Smooth muscle cell (in vitro differentiated cells): ENCODE measurements at regions not wholly inside any gene's neighbourhood (a gene's known extent, or its start where the extent isn't known, plus 50 kb on each side); places are given as distances from the start of the nearest gene placed in this dataset.

Source experiments
- DNase-seq: peaks from one replicate; lab custom pipeline; 2025; ENCODE audit not compliant: unreplicated experiment; lab: John Stamatoyannopoulos, UW
- H2AFZ ChIP-seq: fragments of 200-600 bp; sonication (generic); 2 replicates; pipeline ENCODE4 v1.6.0; 2016; ENCODE audit warnings: antibody characterized with exemption, low read depth, mild to moderate bottlenecking
- H3F3A ChIP-seq: fragments of 200-600 bp; sonication (generic); 2 replicates; pipeline ENCODE4 v1.6.0; 2017; ENCODE audit warnings: antibody characterized with exemption, low read depth
- H3K27ac ChIP-seq: fragments of 200-600 bp; sonication (generic); 2 replicates; pipeline ENCODE4 v1.5.1; 2016; ENCODE audit warnings: low read depth, mild to moderate bottlenecking
- H3K27me3 ChIP-seq: fragments of 200-600 bp; sonication (generic); 2 replicates; pipeline ENCODE4 v1.6.1; 2016; ENCODE audit warnings: low read depth, mild to moderate bottlenecking
- H3K36me3 ChIP-seq: fragments of 200-600 bp; sonication (generic); 2 replicates; pipeline ENCODE4 v1.5.1; 2016; ENCODE audit warnings: low read depth
- H3K4me1 ChIP-seq: fragments of 200-600 bp; sonication (generic); 2 replicates; pipeline ENCODE4 v1.5.1; 2016; ENCODE audit warnings: low read depth
- H3K4me2 ChIP-seq: fragments of 200-600 bp; sonication (generic); 2 replicates; pipeline ENCODE4 v1.6.0; 2016; ENCODE audit warnings: mild to moderate bottlenecking
- H3K4me3 ChIP-seq: fragments of 200-600 bp; sonication (generic); 2 replicates; pipeline ENCODE4 v1.5.1; 2016; ENCODE audit warnings: mild to moderate bottlenecking
- H3K79me2 ChIP-seq: fragments of 200-600 bp; sonication (generic); 2 replicates; pipeline ENCODE4 v1.6.0; 2016; ENCODE audit warnings: low read depth, mild to moderate bottlenecking
- H3K9ac ChIP-seq: fragments of 200-600 bp; sonication (generic); 2 replicates; pipeline ENCODE4 v1.6.0; 2016; ENCODE audit warnings: low read depth
- H3K9me3 ChIP-seq: fragments of 200-600 bp; sonication (generic); replicated peaks from 2 replicates; pipeline ENCODE4 v1.5.1; 2016; ENCODE audit warnings: low read depth
- H4K20me1 ChIP-seq: fragments of 200-600 bp; sonication (generic); 2 replicates; pipeline ENCODE4 v1.6.0; 2016; ENCODE audit warnings: low read depth
- CTCF ChIP-seq: fragments of 200-600 bp; sonication (generic); IDR thresholded peaks from 2 replicates; pipeline ENCODE4 v1.5.1; 2017; ENCODE audit warnings: borderline replicate concordance, mild to moderate bottlenecking, antibody characterized with exemption; ENCODE audit not compliant: insufficient read depth, poor library complexity, severe bottlenecking
- whole genome bisulfite sequencing: methylation state at CpG from one replicate; pipeline ENCODE4 v1.1.7; 2016; ENCODE audit warnings: low lambda C conversion rate; 5-methylcytosine and 5-hydroxymethylcytosine counted together

GRCh38 chr14:98897605-98898309 lies 374.2 kb downstream of the BCL11B start:
- Histone ChIP-seq H3K4me3 (no peak overlapping the region), H4K20me1 (no peaks in the 10 kb centered on the region), H3K36me3 (no peaks in the 10 kb centered on the region), H3K9ac (no peak overlapping the region), H3K9me3 (no peaks in the 10 kb centered on the region), H3K4me2 (no peak overlapping the region), H3K27ac (no peak overlapping the region), H3K79me2 (no peaks in the 10 kb centered on the region), H3K27me3 (no peaks in the 10 kb centered on the region), H3F3A (no peaks in the 10 kb centered on the region), H2AFZ (no peak overlapping the region), H3K4me1 (no peaks in the 10 kb centered on the region)
- no peak for DNase-seq
- no peak for TF ChIP-seq CTCF
- 98% methylated on average over 7 of the region's 7 CpGs for WGBS

GRCh38 chr14:98899441-98899840 lies 372.6 kb downstream of the BCL11B start:
- 69% methylated on average over 9 of the region's 9 CpGs for WGBS

GRCh38 chr14:98900236-98900635 lies 371.8 kb downstream of the BCL11B start:
- Histone ChIP-seq H3K9ac (no peak overlapping the region), H3K4me3 (no peak overlapping the region), H3K27me3 (no peaks in the 10 kb centered on the region), H3K27ac (no peak overlapping the region), H3K36me3 (no peaks in the 10 kb centered on the region), H2AFZ (no peak overlapping the region), H3K4me2 (no peak overlapping the region), H3K79me2 (no peaks in the 10 kb centered on the region), H3K4me1 (no peaks in the 10 kb centered on the region), H3K9me3 (no peaks in the 10 kb centered on the region), H3F3A (no peaks in the 10 kb centered on the region), H4K20me1 (no peaks in the 10 kb centered on the region)
- TF ChIP-seq CTCF = no peak
- no peak for DNase-seq
- 97% methylated on average over 15 of the region's 15 CpGs for WGBS

More at GRCh38 chr14:98899441-98899840, 372.6 kb downstream of the BCL11B start:
- no peak overlapping the region for H3K4me2 ChIP-seq
- DNase-seq = no peak
- no peaks in the 10 kb centered on the region for H3K4me1 ChIP-seq
- TF ChIP-seq CTCF = no peak
- no peaks in the 10 kb centered on the region for H4K20me1 ChIP-seq
- no peaks in the 10 kb centered on the region for H3K27me3 ChIP-seq
- H3F3A ChIP-seq = no peaks in the 10 kb centered on the region
- no peaks in the 10 kb centered on the region for H3K79me2 ChIP-seq
- no peaks in the 10 kb centered on the region for H3K36me3 ChIP-seq
- no peak overlapping the region for H3K4me3 ChIP-seq
- H3K27ac ChIP-seq = no peak overlapping the region
- no peak overlapping the region for H3K9ac ChIP-seq
- no peak overlapping the region for H2AFZ ChIP-seq
- H3K9me3 ChIP-seq = no peaks in the 10 kb centered on the region

- Histone ChIP-seq H3K4me2 (no peak overlapping the region), H3K4me3 (no peak overlapping the region), H3K9me3 (no peaks in the 10 kb centered on the region), H3K4me1 (no peaks in the 10 kb centered on the region), H3F3A (no peaks in the 10 kb centered on the region), H4K20me1 (no peaks in the 10 kb centered on the region), H2AFZ (no peak overlapping the region), H3K79me2 (no peaks in the 10 kb centered on the region), H3K9ac (no peak overlapping the region), H3K27me3 (no peaks in the 10 kb centered on the region), H3K36me3 (no peaks in the 10 kb centered on the region), H3K27ac (no peak overlapping the region)
- no peak for DNase-seq
- no peak for TF ChIP-seq CTCF
- 93% methylated on average over 4 of the region's 4 CpGs for WGBS
Measured at GRCh38 chr14:98900798-98901197, 371.2 kb downstream of the BCL11B start.
